Astrocyte of the spinal cord (primary cell): ENCODE measurements at regions not wholly inside any gene's neighbourhood (a gene's known extent, or its start where the extent isn't known, plus 50 kb on each side); places are given as distances from the start of the nearest gene placed in this dataset.

Experiments used
- DNase-seq: peaks from one replicate; pipeline ENCODE4 v3.0.0; 2011; ENCODE audit warnings: low read depth, low spot score
- H3K4me3 ChIP-seq: 2 replicates; pipeline ENCODE4 v1.5.1; 2011; ENCODE audit warnings: low read depth, mild to moderate bottlenecking, low read length, moderate library complexity
- CTCF ChIP-seq: IDR thresholded peaks from 2 replicates; pipeline ENCODE4 v1.5.1; 2012; ENCODE audit warnings: low read depth, mild to moderate bottlenecking, low read length, inconsistent platforms
- in situ Hi-C: cut with HindIII; loops from 2 replicates; pipeline ENCODE4 v1.10.0; 2017; ENCODE audit warnings: low sequenced_read_pairs

- in situ Hi-C loops = no loop called here
- DNase-seq = no peak
- H3K4me3 ChIP-seq = no peak overlapping the region
- TF ChIP-seq CTCF = no peak
Observed at GRCh38 chr5:124557761-124558160, 188.7 kb downstream of the ZNF608 start.

GRCh38 chr5:124554746-124555578, 191.5 kb downstream of the ZNF608 start:
- DNase-seq = no peak
- H3K4me3 ChIP-seq = no peak overlapping the region
- in situ Hi-C loops = no loop called here
- TF ChIP-seq CTCF = no peak

GRCh38 chr5:124553911-124554310, 192.5 kb downstream of the ZNF608 start:
- in situ Hi-C loops = no loop called here
- TF ChIP-seq CTCF = no peak
- H3K4me3 ChIP-seq = no peak overlapping the region
- DNase-seq = no peak

GRCh38 chr5:124552526-124552925, 193.9 kb downstream of the ZNF608 start:
- no peak for TF ChIP-seq CTCF
- no peak for DNase-seq
- H3K4me3 ChIP-seq = no peak overlapping the region
- in situ Hi-C loops = no loop called here

GRCh38 chr5:124551939-124552279, 194.5 kb downstream of the ZNF608 start:
- in situ Hi-C loops = no loop called here
- no peak for DNase-seq
- no peak for TF ChIP-seq CTCF
- H3K4me3 ChIP-seq = no peak overlapping the region

- no peak for TF ChIP-seq CTCF
- no peak overlapping the region for H3K4me3 ChIP-seq
- DNase-seq = no peak
- in situ Hi-C loops = no loop called here
Observed at GRCh38 chr5:124550731-124551130, 195.7 kb downstream of the ZNF608 start.
